H1 (cell line): ENCODE measurements at regions not wholly inside any gene's neighbourhood (a gene's known extent, or its start where the extent isn't known, plus 50 kb on each side); places are given as distances from the start of the nearest gene placed in this dataset.

ENCODE experiments used
- CTCF ChIA-PET: fragments of 300-600 bp; sonication (Branson Sonifier 250); formaldehyde crosslinking; loops from one replicate; lab custom pipeline; 2021; ENCODE audit not compliant: partially characterized antibody; lab: Charles Lee
- POLR2A ChIA-PET: fragments of 300-600 bp; sonication (Branson Sonifier 250); formaldehyde crosslinking; loops from one replicate; lab custom pipeline; 2021; ENCODE audit warnings: inconsistent platforms; ENCODE audit not compliant: partially characterized antibody; lab: Charles Lee
- DNase-seq, 2 experiments: peaks; one replicate each; pipeline versions ENCODE4 v3.0.0 to v3.0.0-alpha.2; 2010 to 2022; ENCODE audit warnings: low spot score in 2 of 2, low read depth in 1 of 2, mixed read lengths in 1 of 2
- FAIRE-seq: peaks from 2 replicates; lab custom pipeline; 2011; peaks lifted over from hg19 to GRCh38; lab: Jason Lieb, UNC
- H2AFZ ChIP-seq: 2 replicates; pipeline ENCODE4 v1.8.1; 2012; ENCODE audit warnings: low read length, inconsistent platforms
- H2AK5ac ChIP-seq: 2 replicates; pipeline ENCODE4 v1.6.1; 2013; ENCODE audit warnings: low read depth, low read length
- H2BK120ac ChIP-seq: replicated peaks from 2 replicates; pipeline ENCODE3; 2013; ENCODE audit warnings: low read depth, low read length, inconsistent platforms
- H2BK12ac ChIP-seq: 2 replicates; pipeline ENCODE4 v1.6.1; 2013; ENCODE audit warnings: low read depth, low read length
- H2BK15ac ChIP-seq: 2 replicates; pipeline ENCODE4 v1.6.1; 2013; ENCODE audit warnings: low read length
- H2BK20ac ChIP-seq: 2 replicates; pipeline ENCODE4 v1.6.1; 2013; ENCODE audit warnings: low read length
- H2BK5ac ChIP-seq: 2 replicates; pipeline ENCODE4 v1.6.1; 2013; ENCODE audit warnings: low read depth, low read length
- H3K14ac ChIP-seq: 2 replicates; pipeline ENCODE4 v1.6.1; 2013; ENCODE audit warnings: inconsistent platforms; ENCODE audit not compliant: insufficient read length
- H3K18ac ChIP-seq: 2 replicates; pipeline ENCODE4 v1.6.1; 2013; ENCODE audit warnings: low read length; ENCODE audit errors: extremely low read depth
- H3K23ac ChIP-seq: 2 replicates; pipeline ENCODE4 v1.6.1; 2013; ENCODE audit warnings: inconsistent platforms; ENCODE audit not compliant: insufficient read length
- H3K23me2 ChIP-seq: 2 replicates; pipeline ENCODE4 v1.6.1; 2013; ENCODE audit warnings: low read depth, low read length
- H3K27ac ChIP-seq: 2 replicates; pipeline ENCODE4 v1.6.1; 2011; ENCODE audit warnings: low read depth, low read length, inconsistent platforms
- H3K27me3 ChIP-seq, 4 experiments: replicated peaks in 1 of 4; 1 replicate in 1 of 4; 2 replicates in 3 of 4; pipeline versions ENCODE4 v1.6.1 to v1.8.1; 2011 to 2013; ENCODE audit warnings: low read length in 3 of 4, mild to moderate bottlenecking in 3 of 4, inconsistent platforms in 2 of 4, mixed read lengths in 2 of 4, moderate library complexity in 1 of 4; ENCODE audit not compliant: control insufficient read depth in 3 of 4, insufficient read depth in 3 of 4; ENCODE audit errors: extremely low read depth in 1 of 4
- H3K36me3 ChIP-seq, 4 experiments: 2 replicates each; pipeline versions ENCODE4 v1.6.1 to v1.8.1; 2011 to 2013; ENCODE audit warnings: mild to moderate bottlenecking in 4 of 4, low read length in 3 of 4, moderate library complexity in 2 of 4, control low read depth in 1 of 4, inconsistent platforms in 1 of 4; ENCODE audit not compliant: insufficient read depth in 4 of 4, control insufficient read depth in 2 of 4
- H3K4ac ChIP-seq: replicated peaks from 2 replicates; pipeline ENCODE3; 2013; ENCODE audit warnings: low read length, low read depth, mixed read lengths, inconsistent platforms; ENCODE audit not compliant: insufficient read length
- H3K4me1 ChIP-seq, 4 experiments: replicated peaks in 1 of 4; 1 replicate in 1 of 4; 2 replicates in 3 of 4; pipeline versions ENCODE4 v1.6.1 to v1.8.1; 2011 to 2013; ENCODE audit warnings: low read length in 3 of 4, inconsistent platforms in 2 of 4, mixed read lengths in 1 of 4; ENCODE audit not compliant: insufficient read depth in 4 of 4, control insufficient read depth in 3 of 4
- H3K4me2 ChIP-seq, 2 experiments: 2 replicates each; pipeline versions ENCODE4 v1.6.1 to v1.8.1; 2011 to 2013; ENCODE audit warnings: low read depth in 2 of 2, low read length in 2 of 2, control low read depth in 1 of 2, inconsistent platforms in 1 of 2, mild to moderate bottlenecking in 1 of 2; ENCODE audit not compliant: insufficient read depth in 1 of 2
- H3K4me3 ChIP-seq, 4 experiments: fragments of 200-600, 300-600 bp in 1 of 4; sonication (generic), shearing (Covaris generic), sonication (Bioruptor Twin) in 1 of 4; 2 replicates each; pipeline versions ENCODE4 v1.5.1 to v1.8.1; 2011 to 2016; ENCODE audit warnings: low read length in 4 of 4, low read depth in 3 of 4, control low read depth in 2 of 4, inconsistent platforms in 2 of 4, mild to moderate bottlenecking in 2 of 4, mixed read lengths in 1 of 4, moderate library complexity in 1 of 4; ENCODE audit not compliant: insufficient read depth in 2 of 4; ENCODE audit errors: extremely low read depth in 1 of 4
- H3K56ac ChIP-seq: replicated peaks from 2 replicates; pipeline ENCODE3; 2013; ENCODE audit warnings: low read depth, mild to moderate bottlenecking, mixed read lengths, low read length, inconsistent platforms; ENCODE audit not compliant: insufficient read length
- H3K79me1 ChIP-seq: 2 replicates; pipeline ENCODE4 v1.6.1; 2013; ENCODE audit warnings: low read depth, low read length, control low read depth
- H3K79me2 ChIP-seq, 2 experiments: 2 replicates each; pipeline versions ENCODE4 v1.6.1 to v1.8.1; 2012 to 2013; ENCODE audit warnings: low read length in 2 of 2, mild to moderate bottlenecking in 2 of 2, inconsistent platforms in 1 of 2; ENCODE audit not compliant: insufficient read depth in 2 of 2, control insufficient read depth in 1 of 2
- H3K9ac ChIP-seq, 4 experiments: replicated peaks in 1 of 4; 1 replicate in 1 of 4; 2 replicates in 3 of 4; pipeline versions ENCODE4 v1.6.1 to v1.8.1; 2011 to 2013; ENCODE audit warnings: low read depth in 3 of 4, low read length in 3 of 4, control low read depth in 2 of 4, mild to moderate bottlenecking in 2 of 4, moderate library complexity in 2 of 4, inconsistent platforms in 1 of 4; ENCODE audit errors: extremely low read depth in 1 of 4
- H3K9me3 ChIP-seq, 2 experiments: 2 replicates each; pipeline versions ENCODE4 v1.6.1 to v1.8.1; 2012 to 2013; ENCODE audit warnings: mild to moderate bottlenecking in 2 of 2, moderate library complexity in 2 of 2, control low read depth in 1 of 2, inconsistent platforms in 1 of 2, low read depth in 1 of 2, low read length in 1 of 2, mixed read lengths in 1 of 2; ENCODE audit not compliant: insufficient read depth in 2 of 2
- H4K20me1 ChIP-seq, 2 experiments: replicated peaks in 1 of 2; 2 replicates each; pipeline versions ENCODE3 to v1.8.1; 2011 to 2013; ENCODE audit warnings: inconsistent platforms in 2 of 2, low read length in 2 of 2, mild to moderate bottlenecking in 1 of 2; ENCODE audit not compliant: insufficient read depth in 2 of 2, control insufficient read depth in 1 of 2
- H4K5ac ChIP-seq: 2 replicates; pipeline ENCODE4 v1.6.1; 2013; ENCODE audit warnings: low read length, low read depth, mixed read lengths, inconsistent platforms; ENCODE audit not compliant: insufficient read length
- H4K8ac ChIP-seq: 2 replicates; pipeline ENCODE4 v1.8.0; 2013; ENCODE audit warnings: mild to moderate bottlenecking, moderate library complexity, low read length, inconsistent platforms; ENCODE audit not compliant: insufficient read depth; ENCODE audit errors: extremely low read depth
- H4K91ac ChIP-seq: replicated peaks from 2 replicates; pipeline ENCODE3; 2013; ENCODE audit warnings: low read length, mixed read lengths, inconsistent platforms; ENCODE audit not compliant: insufficient read length
- ASH2L ChIP-seq: fragments of 200-600, 300-600 bp; sonication (generic); IDR thresholded peaks from one replicate; pipeline ENCODE4 v1.7.1; 2017; ENCODE audit warnings: low read length
- CBX5 ChIP-seq: fragments of 300-800, 300-1000 bp; sonication (generic); IDR thresholded peaks from 2 replicates; pipeline ENCODE4 v1.7.1; 2016; ENCODE audit warnings: antibody characterized with exemption, low read length, low read depth
- CHD1 ChIP-seq: IDR thresholded peaks from 2 replicates; pipeline ENCODE4 v1.6.1; 2012; ENCODE audit warnings: low read depth, low read length, improper control_type of control experiment
- CHD2 ChIP-seq: IDR thresholded peaks from 2 replicates; pipeline ENCODE4 v1.6.1; 2012; ENCODE audit warnings: low read length, improper control_type of control experiment
- CREB1 ChIP-seq: IDR thresholded peaks from 2 replicates; pipeline ENCODE4 v1.6.1; 2012; ENCODE audit warnings: inconsistent platforms
- CTBP2 ChIP-seq: IDR thresholded peaks from 2 replicates; pipeline ENCODE4 v1.7.0; 2011; ENCODE audit warnings: borderline replicate concordance, mild to moderate bottlenecking, moderate library complexity, mixed read lengths, low read length; ENCODE audit not compliant: insufficient read depth, insufficient read length
- EZH2 ChIP-seq: fragments of 200-600 bp; sonication (generic); IDR thresholded peaks from 2 replicates; pipeline ENCODE4 v1.7.1; 2012; ENCODE audit warnings: low read depth, mild to moderate bottlenecking, moderate library complexity, low read length, inconsistent platforms; ENCODE audit not compliant: severe bottlenecking
- GABPA ChIP-seq: IDR thresholded peaks from 2 replicates; pipeline ENCODE4 v1.6.1; 2011; ENCODE audit warnings: mild to moderate bottlenecking, low read length, moderate library complexity, borderline replicate concordance; ENCODE audit not compliant: insufficient read depth
- GTF2F1 ChIP-seq: IDR thresholded peaks from 2 replicates; pipeline ENCODE4 v1.6.1; 2012; ENCODE audit warnings: low read depth, low read length, improper control_type of control experiment, borderline replicate concordance
- HDAC2 ChIP-seq, 2 experiments: fragments of 300-600 bp in 1 of 2; sonication (generic) in 1 of 2; IDR thresholded peaks; 2 replicates each; pipeline ENCODE4 v1.6.1; 2011 to 2012; ENCODE audit warnings: low read depth in 2 of 2, low read length in 2 of 2, mild to moderate bottlenecking in 2 of 2, moderate library complexity in 2 of 2, borderline replicate concordance in 1 of 2, inconsistent platforms in 1 of 2
- KDM4A ChIP-seq: IDR thresholded peaks from one replicate; pipeline ENCODE4 v1.7.1; 2012; ENCODE audit warnings: low read depth, mild to moderate bottlenecking, moderate library complexity, low read length, inconsistent platforms; ENCODE audit not compliant: severe bottlenecking
- NANOG ChIP-seq: IDR thresholded peaks from 2 replicates; pipeline ENCODE4 v1.6.1; 2011; ENCODE audit warnings: low read length, low read depth, mild to moderate bottlenecking, inconsistent platforms; ENCODE audit not compliant: insufficient read depth, poor library complexity, severe bottlenecking
- RAD21 ChIP-seq, 2 experiments: IDR thresholded peaks in 1 of 2; conservative IDR thresholded peaks in 1 of 2; 2 replicates each; pipeline ENCODE4 v1.6.1; 2011; ENCODE audit warnings: low read depth in 2 of 2, low read length in 2 of 2, improper control_type of control experiment in 1 of 2, inconsistent platforms in 1 of 2, mild to moderate bottlenecking in 1 of 2, moderate library complexity in 1 of 2
- RXRA ChIP-seq: IDR thresholded peaks from 2 replicates; pipeline ENCODE4 v1.6.1; 2011; ENCODE audit warnings: low read depth, mild to moderate bottlenecking, low read length, moderate library complexity; ENCODE audit not compliant: insufficient read depth
- SRF ChIP-seq: IDR thresholded peaks from 2 replicates; pipeline ENCODE4 v1.6.1; 2011; ENCODE audit warnings: mild to moderate bottlenecking, low read depth, low read length, moderate library complexity
- WGBS, 2 experiments: shearing (Covaris generic) in 1 of 2; methylation state at CpG; one replicate each; pipeline versions ENCODE4 v1.1.6 to v1.1.7; 2013 to 2015; ENCODE audit warnings: low lambda C conversion rate in 2 of 2, mixed read lengths in 2 of 2, inconsistent platforms in 1 of 2, low coverage in 1 of 2, missing lambda C conversion rate in 1 of 2; ENCODE audit not compliant: insufficient replicate concordance in 2 of 2, insufficient coverage in 1 of 2, insufficient read length in 1 of 2; ENCODE audit errors: extremely low coverage in 1 of 2, missing lambda C conversion rate in 1 of 2; 5-methylcytosine and 5-hydroxymethylcytosine counted together

- CTCF ChIA-PET: no interaction called here
- no peak overlapping the region for H2BK12ac ChIP-seq
- TF ChIP-seq SRF (no peak), RAD21 (IDR thresholded peaks at IDR 0.05 in 1 of 2, conservative IDR thresholded peaks at IDR 0.05 in 1 of 2; ENCODE audit: low read depth in 2 of 2, low read length in 2 of 2) (no peak), RXRA (no peak), EZH2 (no peak), CREB1 (no peak), NANOG (no peak), CBX5 (no peak), ASH2L (no peak), CTBP2 (no peak), GABPA (no peak), CHD2 (no peak), KDM4A (no peak), HDAC2 (IDR thresholded peaks at IDR 0.05; ENCODE audit: borderline replicate concordance in 1 of 2, low read depth in 2 of 2, low read length in 2 of 2) (no peak), GTF2F1 (no peak), CHD1 (no peak)
Measured at GRCh38 chr12:81942594-81942993, 183.4 kb upstream of the PPFIA2 start.

More at GRCh38 chr12:81942594-81942993, 183.4 kb upstream of the PPFIA2 start:
- DNase-seq: no peak
- Histone ChIP-seq H3K4ac (no peak overlapping the region), H4K8ac (no peak overlapping the region), H2AK5ac (no peak overlapping the region), H3K79me1 (no peaks in the 10 kb centered on the region), H2AFZ (no peak overlapping the region), H3K79me2 (no peaks in the 10 kb centered on the region), H3K4me2 (no peak overlapping the region), H4K20me1 (no peaks in the 10 kb centered on the region), H2BK15ac (no peak overlapping the region), H3K23me2 (no peaks in the 10 kb centered on the region), H3K9ac (no peak overlapping the region), H2BK5ac (no peak overlapping the region), H2BK20ac (no peak overlapping the region), H3K4me3 (no peak overlapping the region), H4K5ac (no peak overlapping the region), H3K56ac (no peak overlapping the region), H3K23ac (no peak overlapping the region), H3K9me3 (no peaks in the 10 kb centered on the region), H3K36me3 (no peaks in the 10 kb centered on the region), H3K4me1 (no peaks in the 10 kb centered on the region), H3K27me3 (no peaks in the 10 kb centered on the region), H2BK120ac (no peak overlapping the region), H3K18ac (no peak overlapping the region), H3K27ac (no peak overlapping the region), H3K14ac (no peak overlapping the region), H4K91ac (no peak overlapping the region)
- POLR2A ChIA-PET: no interaction called here
- WGBS, 2 experiments: 82% methylated on average over 4 of the region's 4 CpGs; no CpG with 5 or more reads in 1 of the 2 experiments
- no peak for FAIRE-seq
